ENCODE measurements at regions not wholly inside any gene's neighbourhood (a gene's known extent, or its start where the extent isn't known, plus 50 kb on each side); places are given as distances from the start of the nearest gene placed in this dataset.
"Not testable (repeated sequence)": the region's sequence is repeated elsewhere in the genome, so short reads cannot be mapped to it uniquely, and the experiment has no call there.

- not testable (repeated sequence) for DNase-seq (ENCODE audit: extremely low read depth in 1 of 11, low read depth in 9 of 11, low spot score in 4 of 11)
These were observed 194.6 kb downstream of the CCDC74A start for GRCh38 chr2:131722256-131722655.

DNA sequence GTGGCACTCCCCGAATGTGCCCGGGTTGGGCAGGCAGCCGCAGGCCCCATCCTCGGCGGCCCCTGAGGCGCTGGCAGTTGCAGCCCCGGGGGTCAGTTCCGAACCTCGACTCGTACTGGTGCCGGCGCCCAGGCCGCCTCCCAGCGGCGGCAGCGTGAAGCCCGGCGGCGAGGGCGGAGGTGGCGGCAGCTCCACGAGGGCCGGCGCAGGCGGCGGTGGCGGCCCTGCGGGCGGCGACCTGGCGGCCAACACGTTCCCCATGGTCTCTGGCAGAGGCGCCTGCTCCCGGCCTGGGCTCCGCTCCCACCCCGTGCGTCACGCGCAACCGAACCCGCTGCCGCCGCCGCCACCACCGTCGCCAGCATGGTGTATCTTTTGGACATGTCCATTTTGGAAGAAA lies 196.3 kb downstream of the CCDC74A start:
- no peak for DNase-seq (ENCODE audit: extremely low read depth in 1 of 11, low read depth in 9 of 11, low spot score in 4 of 11)

GRCh38 chr2:131728451-131728850 lies 200.8 kb downstream of the CCDC74A start:
- not testable (repeated sequence) for DNase-seq (ENCODE audit: extremely low read depth in 1 of 11, low read depth in 9 of 11, low spot score in 4 of 11)

DNA sequence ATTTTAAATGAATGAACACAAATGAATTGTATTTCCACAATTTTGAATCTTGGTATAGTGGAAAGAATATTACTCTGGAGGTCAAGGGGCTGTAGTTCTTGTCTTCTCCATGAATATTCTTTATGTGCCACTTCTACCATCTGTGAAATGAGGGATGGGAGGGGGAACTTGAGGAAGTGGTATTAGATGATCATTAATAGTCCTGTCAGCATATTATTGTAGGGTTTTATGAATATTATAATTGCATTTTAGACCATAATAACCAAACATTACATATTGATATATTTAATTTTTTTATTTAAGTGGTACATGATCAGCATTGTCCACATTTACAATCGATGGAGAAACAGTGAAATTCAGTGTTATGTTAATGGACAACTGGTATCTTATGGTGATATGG lies 205.8 kb downstream of the CCDC74A start:
- not testable (repeated sequence) for DNase-seq (ENCODE audit: extremely low read depth in 1 of 11, low read depth in 9 of 11, low spot score in 4 of 11)

GRCh38 chr2:131736406-131736805 lies 208.7 kb downstream of the CCDC74A start:
- DNase-seq (ENCODE audit: extremely low read depth in 1 of 11, low read depth in 9 of 11, low spot score in 4 of 11) = not testable (repeated sequence)

GRCh38 chr2:131738533-131738932 lies 210.8 kb downstream of the CCDC74A start:
- DNase-seq (ENCODE audit: extremely low read depth in 1 of 11, low read depth in 9 of 11, low spot score in 4 of 11) = not testable (repeated sequence)

- not testable (repeated sequence) for DNase-seq (ENCODE audit: extremely low read depth in 1 of 11, low read depth in 9 of 11, low spot score in 4 of 11)
These were observed 211.3 kb downstream of the CCDC74A start for GRCh38 chr2:131738996-131739434.

DNA sequence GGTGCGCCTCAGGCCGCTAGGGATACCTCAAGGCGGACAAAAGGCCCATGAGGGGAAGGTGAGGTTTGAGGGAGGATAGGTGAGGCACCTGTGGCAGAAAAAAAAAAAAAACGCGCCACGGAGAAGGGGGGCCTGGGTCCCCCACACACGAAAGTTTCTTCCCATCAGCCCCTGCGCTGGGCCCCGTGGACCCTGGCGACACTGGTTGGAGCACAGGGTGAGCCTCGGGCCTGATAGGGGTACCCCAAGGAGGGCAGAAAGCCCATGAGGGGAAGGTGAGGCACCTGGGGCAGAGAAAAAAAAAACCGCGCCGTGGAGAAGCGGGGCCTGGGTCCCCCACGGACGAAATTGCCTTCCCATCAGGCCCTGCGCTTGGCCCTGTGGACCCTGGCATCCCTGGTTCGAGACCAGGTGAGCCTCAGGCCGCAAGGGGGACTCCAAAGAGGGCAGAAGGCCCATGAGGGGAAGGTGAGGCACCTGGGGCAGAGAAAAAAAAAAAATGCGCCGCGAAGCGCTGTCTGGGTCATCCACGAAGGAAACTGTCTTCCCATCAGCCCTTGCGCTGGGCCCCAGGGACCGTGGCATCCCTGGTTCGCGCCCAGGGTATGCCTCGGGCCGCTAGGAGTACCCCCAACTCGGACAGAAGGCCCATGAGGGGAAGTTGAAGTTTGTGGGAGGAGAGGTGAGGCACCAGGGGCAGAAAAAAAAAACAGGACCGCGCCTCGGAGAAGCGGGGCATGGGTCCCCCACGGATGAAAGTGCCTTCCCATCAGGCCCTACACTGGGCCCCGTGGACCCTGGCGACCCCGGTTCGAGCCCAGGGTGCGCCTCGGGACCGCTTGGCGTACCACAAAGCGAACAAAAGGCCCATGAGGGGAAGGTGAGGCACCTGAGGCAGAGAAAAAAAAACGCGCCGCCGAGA lies 226.2 kb downstream of the CCDC74A start:
- no peak for DNase-seq (ENCODE audit: extremely low read depth in 1 of 11, low read depth in 9 of 11, low spot score in 4 of 11)

DNA sequence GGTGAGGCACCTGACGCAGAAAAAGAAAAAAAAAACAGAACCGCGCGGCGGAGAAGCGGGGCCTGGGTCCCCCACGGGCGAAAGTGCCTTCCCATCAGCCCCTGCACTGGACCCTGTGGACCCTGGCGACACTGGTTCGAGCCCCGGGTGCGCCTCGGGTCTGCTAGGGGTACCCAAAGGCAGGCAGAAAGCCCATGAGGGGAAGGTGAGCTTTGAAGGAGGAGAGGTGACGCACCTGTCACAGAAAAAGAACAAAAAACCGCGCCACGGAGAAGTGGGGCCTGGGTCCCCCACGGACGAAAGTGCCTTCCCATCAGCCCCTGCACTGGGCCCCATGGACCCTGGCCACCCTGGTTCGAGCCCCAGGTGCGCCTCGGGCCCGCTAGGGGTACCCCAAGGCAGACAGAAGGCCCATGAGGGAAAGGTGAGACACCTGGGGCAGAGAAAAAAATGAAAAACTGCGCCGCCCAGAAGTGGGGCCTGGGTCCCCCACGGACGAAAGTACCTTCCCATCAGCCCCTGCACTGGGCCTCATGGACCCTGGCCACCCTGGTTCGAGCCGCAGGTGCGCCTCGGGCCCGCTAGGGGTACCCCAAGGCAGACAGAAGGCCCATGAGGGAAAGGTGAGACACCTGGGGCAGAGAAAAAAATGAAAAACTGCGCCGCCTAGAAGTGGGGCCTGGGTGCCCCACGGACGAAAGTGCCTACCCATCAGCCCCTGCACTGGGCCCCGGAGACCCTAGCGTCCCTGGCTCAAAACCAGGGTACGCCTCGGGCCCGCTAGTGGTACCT lies 227.4 kb downstream of the CCDC74A start:
- no peak for DNase-seq (ENCODE audit: extremely low read depth in 1 of 11, low read depth in 9 of 11, low spot score in 4 of 11)

GRCh38 chr2:131756141-131756907 lies 228.6 kb downstream of the CCDC74A start:
- DNase-seq (ENCODE audit: extremely low read depth in 1 of 11, low read depth in 9 of 11, low spot score in 4 of 11) = no peak

DNA sequence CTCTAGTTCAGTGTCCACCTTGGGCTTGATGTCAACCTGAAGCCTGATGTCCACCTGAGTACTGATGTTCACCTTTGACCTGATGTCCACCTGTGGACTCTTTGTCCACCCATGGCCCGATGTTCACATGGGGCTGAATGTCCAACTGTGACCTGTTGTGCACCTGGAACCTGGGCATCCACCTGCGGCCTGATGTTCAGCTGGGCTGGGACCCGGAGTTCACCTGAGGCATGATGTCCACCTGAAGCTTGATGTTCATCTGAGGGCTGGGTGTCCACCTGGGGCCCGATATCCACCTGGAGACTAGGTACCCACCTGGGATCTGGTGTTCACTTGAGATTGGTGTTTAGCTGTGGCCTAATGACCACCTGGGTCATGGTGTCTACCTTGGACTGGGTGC lies 231.3 kb downstream of the CCDC74A start:
- DNase-seq (ENCODE audit: extremely low read depth in 1 of 11, low read depth in 9 of 11, low spot score in 4 of 11) = not testable (repeated sequence)

GRCh38 chr2:131774955-131775555 lies 247.4 kb downstream of the CCDC74A start:
- DNase-seq (ENCODE audit: extremely low read depth in 1 of 11, low read depth in 9 of 11, low spot score in 4 of 11) = not testable (repeated sequence)

GRCh38 chr2:131775903-131776506 lies 248.3 kb downstream of the CCDC74A start:
- DNase-seq (ENCODE audit: extremely low read depth in 1 of 11, low read depth in 9 of 11, low spot score in 4 of 11) = not testable (repeated sequence)

- not testable (repeated sequence) for DNase-seq (ENCODE audit: extremely low read depth in 1 of 11, low read depth in 9 of 11, low spot score in 4 of 11)
These were observed 252.8 kb downstream of the CCDC74A start for GRCh38 chr2:131780446-131780845.

GRCh38 chr2:131801210-131801744 lies 273.6 kb downstream of the CCDC74A start:
- DNase-seq (ENCODE audit: extremely low read depth in 1 of 11, low read depth in 9 of 11, low spot score in 4 of 11) = no peak

DNA sequence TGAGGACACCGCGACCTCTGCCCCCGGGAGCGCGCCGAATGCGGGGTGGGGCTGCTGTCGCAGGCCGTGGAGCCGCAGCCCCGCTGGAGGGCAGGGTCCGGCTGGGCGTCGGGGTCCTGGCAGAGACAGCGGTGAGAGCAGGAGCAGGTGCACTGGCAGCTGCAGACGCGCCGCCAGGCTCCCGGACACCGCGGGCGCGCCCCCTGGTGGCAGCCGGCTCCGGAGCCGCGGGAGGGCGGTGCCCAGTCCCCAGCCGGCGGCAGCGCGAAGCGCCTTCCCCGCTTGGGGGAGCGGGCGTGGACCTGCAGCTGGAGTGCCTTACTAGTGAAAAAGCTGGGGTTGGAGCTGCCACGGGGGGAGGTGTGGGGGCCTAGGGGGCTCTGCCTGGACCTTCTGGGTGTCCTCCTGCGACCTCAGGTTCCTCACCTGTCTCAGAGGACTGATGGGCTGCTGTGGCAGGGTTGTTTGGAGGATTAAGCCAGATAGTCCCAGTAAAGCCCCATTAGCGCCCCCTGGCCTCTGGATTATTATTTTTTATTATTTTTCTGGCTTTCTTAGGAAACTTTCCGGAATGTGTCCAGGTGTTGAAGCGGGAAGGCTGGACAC lies 274.2 kb downstream of the CCDC74A start:
- DNase-seq (ENCODE audit: extremely low read depth in 1 of 11, low read depth in 9 of 11, low spot score in 4 of 11) = peak in 7 of 11 donors; percentile 13 to 47 (median 37)

DNA sequence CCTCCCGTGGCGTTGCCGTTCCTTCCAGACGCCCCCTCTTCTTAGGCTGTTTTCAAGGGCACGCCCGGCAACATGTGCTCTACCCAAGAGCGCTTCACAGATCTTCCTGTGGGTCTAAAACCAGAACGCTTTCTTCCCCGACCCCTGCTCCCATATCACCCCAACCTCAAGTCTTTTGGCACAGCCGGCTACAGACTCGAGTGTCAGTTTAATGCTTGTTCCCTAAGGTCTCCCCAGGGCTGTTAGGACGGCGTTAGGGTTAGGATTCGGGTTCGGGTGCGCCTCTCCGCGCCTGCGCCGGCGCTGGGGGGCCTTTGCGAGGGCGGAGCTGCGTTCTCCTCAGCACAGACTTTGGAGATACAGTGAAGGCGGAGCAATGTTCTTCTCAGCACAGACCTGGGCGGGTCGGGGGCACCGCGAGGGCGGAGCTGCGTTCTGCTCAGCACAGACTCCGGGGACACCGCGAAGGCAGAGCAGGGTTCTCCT lies 274.7 kb downstream of the CCDC74A start:
- peak in 5 of 11 donors; percentile 5 to 27 (median 11) for DNase-seq (ENCODE audit: extremely low read depth in 1 of 11, low read depth in 9 of 11, low spot score in 4 of 11)

Data from renal cortex interstitium (tissue), 11 donors.